HG02571 (cell line): ENCODE measurements at regions not wholly inside any gene's neighbourhood (a gene's known extent, or its start where the extent isn't known, plus 50 kb on each side); places are given as distances from the start of the nearest gene placed in this dataset.
"Not testable (repeated sequence)": the region's sequence is repeated elsewhere in the genome, so short reads cannot be mapped to it uniquely, and the experiment has no call there.

ENCODE experiments used
- ATAC-seq: cut with Tn5 transposase; IDR thresholded peaks from one replicate; pipeline ENCODE4 v1.9.1; 2021; ENCODE audit warnings: mild to moderate bottlenecking, moderate library complexity; ENCODE audit not compliant: unreplicated experiment

GRCh38 chr18:67143028-67143427 lies 373.5 kb downstream of the DSEL start:
- no peak for ATAC-seq

DNA sequence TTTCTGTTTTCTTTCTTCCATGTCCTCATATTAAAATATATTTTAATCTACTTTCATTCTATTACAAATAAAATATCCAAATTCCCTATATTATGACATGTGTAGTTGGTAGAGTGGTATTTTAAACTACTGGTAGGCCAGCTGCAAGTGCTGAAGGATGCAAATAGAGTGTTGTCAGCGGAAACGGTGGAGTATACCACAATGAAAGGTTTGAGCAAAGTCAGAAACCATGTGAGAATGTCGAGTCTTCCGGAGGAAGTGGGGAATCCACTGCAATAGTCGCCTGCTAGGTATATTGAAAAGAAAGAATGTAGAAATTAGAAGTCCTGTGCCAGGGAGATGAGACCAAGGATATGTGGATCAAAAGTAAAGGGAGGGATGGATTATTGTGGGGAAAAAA lies 373.9 kb downstream of the DSEL start:
- no peak for ATAC-seq

- ATAC-seq, result no peak
These were observed 376.0 kb downstream of the DSEL start for GRCh38 chr18:67140495-67140894.

GRCh38 chr18:67139899-67140298 lies 376.6 kb downstream of the DSEL start:
- ATAC-seq, result no peak

DNA sequence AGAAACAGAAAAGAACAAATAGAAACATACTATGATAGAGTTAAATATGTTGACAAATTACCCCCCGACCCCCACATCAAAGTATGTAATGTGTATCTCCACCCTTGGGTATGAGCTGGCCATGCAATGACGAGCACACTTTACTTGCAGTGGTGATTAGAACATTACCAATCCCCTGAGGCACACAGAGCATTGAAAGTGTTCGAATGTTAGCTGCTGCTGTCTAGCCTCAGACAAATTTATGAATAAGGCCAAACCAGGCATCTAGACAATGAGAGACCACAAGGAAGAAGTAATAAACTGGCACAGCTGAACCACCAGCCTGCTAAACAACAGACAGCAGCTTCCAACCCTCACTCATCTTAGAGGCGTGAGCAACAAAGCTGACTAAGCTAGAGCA lies 380.5 kb downstream of the DSEL start:
- ATAC-seq, result no peak

GRCh38 chr18:67134911-67135310 lies 381.6 kb downstream of the DSEL start:
- ATAC-seq, result no peak

DNA sequence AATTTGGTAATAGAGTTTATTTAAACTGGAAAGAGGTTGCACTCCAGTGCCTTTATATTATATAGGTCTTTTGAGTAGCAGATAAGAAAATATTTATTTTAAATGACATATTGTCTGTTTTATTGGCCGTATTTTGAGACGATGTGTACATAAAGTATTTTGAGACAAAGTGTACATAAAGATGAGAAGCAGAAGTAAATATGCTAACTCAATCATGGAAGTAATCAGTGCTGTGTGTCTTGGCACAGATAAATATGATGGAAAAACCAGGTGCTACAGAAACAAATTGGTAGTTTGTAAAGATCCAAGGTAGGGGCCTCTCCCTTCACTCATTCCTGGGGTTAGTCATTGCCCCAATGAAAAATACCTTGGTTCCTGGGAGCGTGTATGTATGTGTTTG lies 382.9 kb downstream of the DSEL start:
- ATAC-seq, result no peak

- ATAC-seq, result no peak
These were observed 383.6 kb downstream of the DSEL start for GRCh38 chr18:67132919-67133318.

GRCh38 chr18:67131498-67131897 lies 385.0 kb downstream of the DSEL start:
- no peak for ATAC-seq

GRCh38 chr18:67126751-67127150 lies 389.8 kb downstream of the DSEL start:
- ATAC-seq, result not testable (repeated sequence)

- ATAC-seq, result no peak
These were observed 392.6 kb downstream of the DSEL start for GRCh38 chr18:67123901-67124300.

- ATAC-seq, result no peak
These were observed 398.7 kb downstream of the DSEL start for GRCh38 chr18:67117804-67118203.

GRCh38 chr18:67109535-67109934 lies 407.0 kb downstream of the DSEL start:
- no peak for ATAC-seq

DNA sequence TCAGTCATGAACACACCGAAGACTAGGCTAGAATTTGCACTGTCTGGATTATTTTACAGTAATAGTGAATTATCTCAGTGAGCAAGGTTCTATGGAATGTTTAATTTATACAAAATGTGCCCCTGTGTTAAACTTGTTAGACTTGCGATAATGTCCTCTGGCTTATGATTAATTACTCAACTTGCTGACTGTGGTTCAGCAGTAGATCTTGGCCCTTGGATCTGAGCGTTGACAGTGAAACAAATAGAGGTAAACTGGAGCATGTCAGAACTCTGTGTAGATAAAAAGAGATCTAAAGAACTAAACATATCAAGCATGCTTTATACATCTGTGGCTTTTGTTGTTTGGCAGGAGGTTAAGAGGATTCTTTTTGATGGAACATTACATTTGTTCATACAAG lies 407.6 kb downstream of the DSEL start:
- ATAC-seq, result no peak

GRCh38 chr18:67104700-67105284 lies 411.7 kb downstream of the DSEL start:
- peak; percentile 86 for ATAC-seq

GRCh38 chr18:67094123-67094522 lies 422.4 kb downstream of the DSEL start:
- ATAC-seq, result no peak

GRCh38 chr18:67092141-67092540 lies 424.4 kb downstream of the DSEL start:
- ATAC-seq, result no peak

DNA sequence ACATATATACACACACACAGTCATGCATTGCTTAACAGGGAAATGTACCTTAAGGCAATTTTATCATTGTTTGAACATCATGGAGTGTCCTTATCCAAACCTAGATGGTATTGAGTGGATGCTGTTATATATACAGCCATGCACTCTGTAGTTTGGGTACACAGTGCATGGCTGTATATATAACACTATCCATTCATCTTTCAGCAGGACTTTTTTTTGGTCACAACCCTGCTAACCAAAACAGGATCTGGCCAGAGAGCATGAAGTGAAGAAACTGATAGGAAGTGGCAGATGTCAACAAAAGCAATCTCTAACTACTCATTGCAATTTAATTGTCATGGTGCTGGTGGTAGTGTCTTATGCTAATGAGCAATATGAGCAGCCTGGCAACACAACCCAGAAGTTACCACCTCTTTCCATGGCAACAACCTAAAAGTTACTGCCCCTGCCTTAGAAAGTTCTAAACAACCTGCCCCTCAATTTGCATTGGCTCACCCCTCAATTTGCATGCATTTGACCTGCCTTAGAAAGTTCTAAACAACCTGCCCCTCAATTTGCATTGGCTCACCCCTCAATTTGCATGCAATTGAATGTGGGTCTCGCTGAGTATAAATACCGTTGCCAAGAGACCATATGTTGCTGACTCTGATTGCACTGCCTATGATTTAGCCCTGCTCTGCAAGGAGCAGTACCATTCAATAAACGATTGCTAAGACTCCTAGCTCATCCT lies 434.9 kb downstream of the DSEL start:
- no peak for ATAC-seq

DNA sequence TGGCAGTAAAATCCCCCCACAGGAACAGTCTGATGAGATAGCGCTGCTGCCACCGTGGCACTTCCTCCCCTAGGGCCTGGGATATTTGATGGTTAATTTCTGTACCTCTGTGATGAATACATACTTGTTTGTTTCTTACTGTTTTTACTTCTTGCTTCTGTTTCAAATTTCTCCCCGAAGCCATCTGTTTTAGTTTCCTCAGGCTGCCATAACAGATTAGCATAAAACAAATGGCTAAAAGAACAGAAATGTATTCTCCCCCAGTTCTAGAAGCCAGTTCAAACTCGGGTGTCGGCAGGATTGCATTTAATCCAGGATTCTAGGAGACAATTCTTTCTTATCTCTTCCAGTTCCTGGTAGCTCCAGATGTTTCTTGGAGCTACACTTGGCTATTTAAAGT lies 435.9 kb downstream of the DSEL start:
- no peak for ATAC-seq

GRCh38 chr18:67074309-67074708 lies 442.2 kb downstream of the DSEL start:
- ATAC-seq, result no peak

GRCh38 chr18:67072791-67073190 lies 443.7 kb downstream of the DSEL start:
- ATAC-seq, result no peak

- no peak for ATAC-seq
These were observed 447.9 kb downstream of the DSEL start for GRCh38 chr18:67068608-67069007.

DNA sequence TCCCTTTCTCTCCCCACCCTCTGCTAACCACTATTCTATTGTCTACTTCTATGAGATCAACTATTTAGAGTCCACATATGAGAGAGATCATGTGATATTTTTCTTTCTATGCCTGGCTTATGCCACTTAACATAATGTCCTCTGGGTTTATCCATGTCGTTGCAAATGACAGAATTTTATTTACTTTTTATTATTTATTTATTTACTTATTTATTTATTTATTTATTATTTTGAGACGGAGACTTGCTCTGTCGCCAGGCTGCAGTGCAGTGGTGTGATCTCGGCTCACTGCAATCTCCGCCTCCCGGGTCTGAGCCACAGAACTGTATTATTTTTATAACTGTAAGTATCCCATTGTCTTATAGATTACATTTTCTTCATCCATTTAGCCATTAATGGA lies 443.4 kb upstream of the CDH19 start:
- ATAC-seq, result no peak
